ENCODE measurements at regions not wholly inside any gene's neighbourhood (a gene's known extent, or its start where the extent isn't known, plus 50 kb on each side); places are given as distances from the start of the nearest gene placed in this dataset.

DNA sequence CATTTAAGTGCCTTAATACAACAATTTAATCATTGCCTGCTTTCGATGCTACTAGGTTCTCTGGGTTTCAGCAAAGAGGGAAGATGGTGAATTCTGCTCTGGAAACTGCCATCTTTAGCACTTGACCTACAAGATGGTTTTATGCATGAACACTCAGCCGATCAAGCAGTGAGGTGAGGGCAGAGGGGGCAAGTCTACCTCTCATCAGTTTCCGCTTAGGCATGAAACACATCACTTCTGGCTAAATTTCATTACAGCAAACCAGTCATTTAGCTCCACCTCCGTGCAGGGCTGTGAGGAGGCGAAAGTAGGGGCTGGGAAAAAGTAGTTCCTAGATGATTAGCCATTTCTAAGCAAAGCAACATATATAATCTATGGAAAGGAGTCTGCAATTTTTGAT lies 1018.0 kb downstream of the CDH18 start:
- H3K4me3 ChIP-seq, result no peak overlapping the region
- H3K9me3 ChIP-seq, result no peaks in the 10 kb centered on the region
- no peaks in the 10 kb centered on the region for H4K20me1 ChIP-seq
- H3K27ac ChIP-seq, result no peak overlapping the region
- TF ChIP-seq Cebpa-rat (IDR thresholded peaks at IDR 0.05), result no peak
- no peak overlapping the region for H3K9ac ChIP-seq
- no peaks in the 10 kb centered on the region for H3K36me3 ChIP-seq
- no peaks in the 10 kb centered on the region for H3K27me3 ChIP-seq
- H3K4me2 ChIP-seq, result no peak overlapping the region
- H3K4me1 ChIP-seq, result no peaks in the 10 kb centered on the region; the same call in 1 of the 2 replicates

DNA sequence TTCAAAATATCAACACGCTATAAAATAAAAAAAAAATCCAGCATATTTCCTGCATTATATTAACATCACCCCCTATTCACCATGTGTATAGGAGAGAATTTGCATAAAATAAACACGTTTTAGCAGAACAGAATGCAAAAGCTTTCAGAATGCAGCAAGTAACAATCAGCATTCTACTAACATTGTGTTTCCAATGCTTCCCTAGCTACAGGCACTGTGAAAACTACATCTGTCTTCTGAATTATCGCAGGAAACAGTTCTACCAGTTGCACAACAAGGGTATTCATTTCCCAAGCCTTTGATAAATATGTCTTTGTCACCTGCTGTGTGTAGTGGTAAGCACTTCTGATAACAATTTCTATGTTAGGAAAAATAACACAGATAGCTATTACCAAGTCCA lies 1015.8 kb downstream of the CDH18 start:
- TF ChIP-seq Cebpa-rat (IDR thresholded peaks at IDR 0.05), result no peak
- H3K4me2 ChIP-seq, result no peak overlapping the region

DNA sequence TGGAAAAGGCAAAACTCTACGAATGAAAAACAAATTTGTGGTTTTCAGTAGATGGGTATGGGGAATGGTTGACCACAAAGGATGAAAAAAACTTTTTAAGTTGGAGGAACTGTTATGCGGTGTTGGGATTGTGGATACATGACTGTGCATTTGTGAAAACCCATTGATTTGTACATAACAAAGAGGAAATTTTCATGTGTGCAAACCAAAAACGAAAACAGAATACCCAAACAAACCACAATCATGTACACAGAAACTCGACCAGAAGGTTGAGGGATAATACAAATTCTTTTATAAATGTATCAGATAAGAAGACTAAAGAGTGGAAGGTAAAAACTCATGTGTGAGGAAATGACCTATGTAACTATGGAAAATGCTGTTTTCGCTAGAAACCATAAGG lies 1012.4 kb downstream of the CDH18 start:
- Histone ChIP-seq H3K4me2 (no peak overlapping the region), H3K4me1 (no peaks in the 10 kb centered on the region), H3K27me3 (no peaks in the 10 kb centered on the region), H4K20me1 (no peaks in the 10 kb centered on the region), H3K4me3 (no peak overlapping the region), H3K27ac (no peak overlapping the region), H3K9me3 (no peaks in the 10 kb centered on the region), H3K9ac (no peak overlapping the region), H3K36me3 (no peaks in the 10 kb centered on the region)
- no peak for TF ChIP-seq Cebpa-rat (IDR thresholded peaks at IDR 0.05)

More for the DNA sequence above, 1015.8 kb downstream of the CDH18 start:
- H3K9me3 ChIP-seq, result no peaks in the 10 kb centered on the region
- no peaks in the 10 kb centered on the region for H3K36me3 ChIP-seq
- no peaks in the 10 kb centered on the region; the same call in 1 of the 2 replicates for H3K4me1 ChIP-seq
- no peak overlapping the region for H3K9ac ChIP-seq
- no peaks in the 10 kb centered on the region for H4K20me1 ChIP-seq
- no peak overlapping the region for H3K4me3 ChIP-seq
- H3K27me3 ChIP-seq, result no peaks in the 10 kb centered on the region
- no peak overlapping the region for H3K27ac ChIP-seq

GRCh38 chr5:18977880-18978279 lies 1010.1 kb downstream of the CDH18 start:
- Histone ChIP-seq H3K9me3 (no peaks in the 10 kb centered on the region), H4K20me1 (no peaks in the 10 kb centered on the region), H3K9ac (no peak overlapping the region), H3K27ac (no peak overlapping the region), H3K36me3 (no peaks in the 10 kb centered on the region), H3K4me2 (no peak overlapping the region), H3K27me3 (no peaks in the 10 kb centered on the region), H3K4me1 (no peaks in the 10 kb centered on the region), H3K4me3 (no peak overlapping the region)
- no peak for TF ChIP-seq Cebpa-rat (IDR thresholded peaks at IDR 0.05)

DNA sequence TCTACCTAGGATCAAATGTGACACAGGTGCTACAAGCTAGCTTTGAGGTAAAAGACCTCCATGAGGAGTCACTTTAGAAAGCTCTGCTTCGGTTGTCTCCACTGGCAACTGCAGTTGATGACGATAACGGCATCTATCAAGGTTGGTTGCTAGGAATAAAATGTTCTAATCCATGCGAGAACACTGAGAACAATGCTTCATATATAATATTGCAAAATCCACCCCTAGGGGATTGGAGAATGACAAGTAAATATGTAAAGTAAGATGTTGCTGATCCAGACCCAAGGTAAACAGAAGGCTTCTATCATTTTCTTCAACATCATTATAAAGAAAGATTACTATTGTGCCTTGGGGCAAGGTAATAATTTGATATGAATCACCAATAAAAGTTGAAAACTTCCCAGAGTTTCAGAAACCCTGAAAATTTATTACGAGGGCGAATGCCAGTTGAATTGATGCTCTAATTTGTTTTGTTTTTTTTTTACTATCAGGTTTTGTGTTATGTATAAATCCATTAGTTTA lies 1003.4 kb downstream of the CDH18 start:
- Histone ChIP-seq H3K9me3 (no peaks in the 10 kb centered on the region), H3K4me1 (no peaks in the 10 kb centered on the region), H3K9ac (no peak overlapping the region), H4K20me1 (no peaks in the 10 kb centered on the region), H3K27me3 (no peaks in the 10 kb centered on the region), H3K36me3 (no peaks in the 10 kb centered on the region), H3K4me2 (no peak overlapping the region), H3K4me3 (no peak overlapping the region), H3K27ac (no peak overlapping the region)
- TF ChIP-seq Cebpa-rat (IDR thresholded peaks at IDR 0.05), result no peak

- Histone ChIP-seq H3K4me2 (no peak overlapping the region), H3K27me3 (no peaks in the 10 kb centered on the region), H3K9ac (no peak overlapping the region), H3K36me3 (no peaks in the 10 kb centered on the region), H3K4me3 (no peak overlapping the region), H3K27ac (no peak overlapping the region), H3K4me1 (no peaks in the 10 kb centered on the region), H4K20me1 (no peaks in the 10 kb centered on the region), H3K9me3 (no peaks in the 10 kb centered on the region)
- TF ChIP-seq Cebpa-rat (IDR thresholded peaks at IDR 0.05), result no peak
Observed at GRCh38 chr5:18985171-18985758, 1002.7 kb downstream of the CDH18 start.

GRCh38 chr5:18987101-18987500 lies 1000.9 kb downstream of the CDH18 start:
- Histone ChIP-seq H3K27me3 (no peaks in the 10 kb centered on the region), H3K27ac (no peak overlapping the region), H3K9me3 (no peaks in the 10 kb centered on the region), H4K20me1 (no peaks in the 10 kb centered on the region), H3K4me2 (no peak overlapping the region), H3K36me3 (no peaks in the 10 kb centered on the region), H3K4me3 (no peak overlapping the region), H3K9ac (no peak overlapping the region), H3K4me1 (no peaks in the 10 kb centered on the region)
- no peak for TF ChIP-seq Cebpa-rat (IDR thresholded peaks at IDR 0.05)

DNA sequence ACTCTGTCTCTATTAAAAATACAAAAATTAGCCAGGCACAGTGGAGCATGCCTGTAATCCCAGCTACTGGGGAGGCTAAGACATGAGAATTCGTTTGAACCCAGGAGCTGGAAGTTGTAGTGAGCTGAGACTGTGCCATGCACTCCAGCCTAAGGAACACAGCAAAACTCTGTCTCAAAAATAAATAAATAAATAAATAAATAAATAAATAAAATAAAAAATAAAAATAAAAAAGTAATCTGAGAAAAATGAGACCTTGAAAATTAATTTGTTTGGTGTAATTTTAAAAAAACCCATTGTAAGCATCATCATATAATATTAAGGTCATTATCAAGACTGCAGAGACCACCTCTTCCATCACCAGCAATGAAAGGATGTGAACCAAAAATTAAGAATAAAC lies 997.1 kb downstream of the CDH18 start:
- no peak overlapping the region for H3K9ac ChIP-seq

DNA sequence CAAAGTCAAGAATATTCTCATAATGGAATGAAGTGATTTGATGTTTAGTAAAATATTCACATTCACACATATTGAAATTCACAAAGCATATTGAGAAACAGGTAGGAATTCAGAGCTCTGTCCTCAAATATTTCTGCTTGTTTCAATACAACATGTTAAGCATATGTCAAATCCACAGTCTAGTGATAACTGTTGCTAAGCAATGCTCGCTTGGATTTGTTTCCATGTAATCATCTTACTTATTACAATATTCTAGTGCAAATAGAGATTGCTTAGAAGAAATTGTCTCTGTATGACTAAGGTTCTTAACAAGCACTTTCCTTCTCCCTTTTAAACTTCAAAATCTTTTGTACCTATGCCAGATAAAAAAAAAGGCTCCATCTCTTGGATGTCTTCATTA lies 995.7 kb downstream of the CDH18 start:
- Histone ChIP-seq H3K4me3 (no peak overlapping the region), H3K27ac (no peak overlapping the region), H3K9me3 (no peaks in the 10 kb centered on the region), H4K20me1 (no peaks in the 10 kb centered on the region), H3K4me2 (no peak overlapping the region), H3K9ac (no peak overlapping the region), H3K36me3 (no peaks in the 10 kb centered on the region), H3K27me3 (no peaks in the 10 kb centered on the region), H3K4me1 (no peaks in the 10 kb centered on the region)
- no peak for TF ChIP-seq Cebpa-rat (IDR thresholded peaks at IDR 0.05)

More for the DNA sequence above, 997.1 kb downstream of the CDH18 start:
- Histone ChIP-seq H3K36me3 (no peaks in the 10 kb centered on the region), H3K4me2 (no peak overlapping the region), H3K27ac (no peak overlapping the region), H3K9me3 (no peaks in the 10 kb centered on the region), H3K27me3 (no peaks in the 10 kb centered on the region), H3K4me1 (no peaks in the 10 kb centered on the region), H3K4me3 (no peak overlapping the region), H4K20me1 (no peaks in the 10 kb centered on the region)
- no peak for TF ChIP-seq Cebpa-rat (IDR thresholded peaks at IDR 0.05)

GRCh38 chr5:18999478-18999877 lies 988.5 kb downstream of the CDH18 start:
- H4K20me1 ChIP-seq, result no peaks in the 10 kb centered on the region
- no peaks in the 10 kb centered on the region for H3K36me3 ChIP-seq
- no peak overlapping the region for H3K9ac ChIP-seq
- no peaks in the 10 kb centered on the region for H3K4me1 ChIP-seq
- H3K4me2 ChIP-seq, result no peak overlapping the region
- no peak overlapping the region for H3K4me3 ChIP-seq
- no peak overlapping the region for H3K27ac ChIP-seq
- no peak for TF ChIP-seq Cebpa-rat (IDR thresholded peaks at IDR 0.05)
- H3K9me3 ChIP-seq, result no peaks in the 10 kb centered on the region
- H3K27me3 ChIP-seq, result no peaks in the 10 kb centered on the region

DNA sequence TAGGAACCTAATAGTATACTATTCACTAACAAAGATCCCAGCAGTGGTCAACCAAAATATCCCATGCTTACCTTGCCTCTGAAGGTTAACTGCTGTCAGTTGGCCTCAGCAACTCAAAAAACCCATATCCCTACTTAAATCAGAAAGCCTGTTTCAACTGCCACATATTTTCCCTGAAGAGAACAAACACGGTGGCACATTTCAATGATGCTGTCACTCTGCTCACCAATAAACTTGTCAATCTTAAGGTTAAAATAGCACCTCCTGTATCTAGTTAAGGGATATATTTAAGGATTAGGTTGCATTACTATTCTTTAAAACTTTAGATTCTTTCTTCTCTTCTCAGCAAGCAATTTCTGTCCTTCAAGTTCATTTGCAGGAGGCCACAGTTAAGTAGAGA lies 986.9 kb downstream of the CDH18 start:
- Histone ChIP-seq H3K36me3 (no peaks in the 10 kb centered on the region), H4K20me1 (no peaks in the 10 kb centered on the region), H3K4me3 (no peak overlapping the region), H3K4me2 (no peak overlapping the region), H3K9ac (no peak overlapping the region), H3K27ac (no peak overlapping the region), H3K4me1 (no peaks in the 10 kb centered on the region), H3K9me3 (no peaks in the 10 kb centered on the region), H3K27me3 (no peaks in the 10 kb centered on the region)
- TF ChIP-seq Cebpa-rat (IDR thresholded peaks at IDR 0.05), result no peak

Data from BLaER1 (cell line).